ENCODE measurements at regions not wholly inside any gene's neighbourhood (a gene's known extent, or its start where the extent isn't known, plus 50 kb on each side); places are given as distances from the start of the nearest gene placed in this dataset.

DNA sequence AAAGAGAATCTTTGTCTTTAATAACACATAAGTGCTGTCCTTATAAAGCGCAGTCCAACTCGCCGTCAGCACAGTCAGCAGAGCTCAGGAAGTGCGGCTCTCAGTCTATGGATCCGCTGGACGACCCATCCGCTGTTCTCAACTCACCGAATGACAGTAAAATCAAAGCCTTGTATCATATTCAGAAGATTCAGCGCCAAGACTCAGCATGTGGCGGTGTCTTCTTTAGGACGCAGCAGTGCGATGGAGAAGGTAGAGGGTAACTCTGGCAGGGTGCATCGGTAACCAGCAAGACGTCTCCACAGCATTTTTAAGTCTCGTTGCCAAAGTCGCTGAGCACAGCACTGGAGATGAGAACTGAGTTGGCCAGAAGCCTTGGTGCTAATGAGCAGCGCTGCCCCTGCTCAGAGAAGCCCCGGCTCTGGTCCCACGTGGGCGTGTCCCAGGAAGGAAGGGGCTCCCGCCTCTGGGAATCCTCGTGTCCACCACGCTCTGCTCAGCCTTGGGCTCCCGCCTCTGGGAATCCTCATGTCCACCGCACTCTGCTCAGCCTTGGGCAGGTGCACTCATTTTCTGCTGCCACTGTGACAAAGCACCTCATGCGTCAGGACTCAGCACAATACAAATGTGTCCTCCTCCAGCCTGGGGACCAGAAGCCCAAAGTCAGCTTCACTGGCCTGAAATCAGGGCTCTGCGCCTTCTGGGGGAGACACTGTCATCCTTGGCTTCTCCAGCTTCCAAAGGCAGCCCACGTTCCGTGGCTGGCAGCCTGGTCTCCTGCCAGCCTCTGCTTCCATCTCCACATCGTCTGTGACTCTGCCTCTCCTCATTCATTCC lies 238.0 kb upstream of the SALL3 start:
- no peaks in the 10 kb centered on the region for H3K4me1 ChIP-seq
- no peaks in the 10 kb centered on the region for H3K36me3 ChIP-seq (ENCODE audit: low read depth, missing control alignments)
- 84 to 85% methylated on average over 26 to 30 of the region's 30 CpGs for WGBS, 2 donors
- intact Hi-C loops (cut with DNase I; ENCODE audit: low total_unique reads), result no loop called here
- DNase-seq, result no peak
- TF ChIP-seq CTCF (IDR thresholded peaks at IDR 0.05) (no peak), POLR2A (IDR thresholded peaks at IDR 0.05) (no peak)
- no peaks in the 10 kb centered on the region for H3K9me3 ChIP-seq
- H3K27me3 ChIP-seq, result no peaks in the 10 kb centered on the region
- H3K27ac ChIP-seq, result no peak overlapping the region
- no peak overlapping the region for H3K4me3 ChIP-seq

DNA sequence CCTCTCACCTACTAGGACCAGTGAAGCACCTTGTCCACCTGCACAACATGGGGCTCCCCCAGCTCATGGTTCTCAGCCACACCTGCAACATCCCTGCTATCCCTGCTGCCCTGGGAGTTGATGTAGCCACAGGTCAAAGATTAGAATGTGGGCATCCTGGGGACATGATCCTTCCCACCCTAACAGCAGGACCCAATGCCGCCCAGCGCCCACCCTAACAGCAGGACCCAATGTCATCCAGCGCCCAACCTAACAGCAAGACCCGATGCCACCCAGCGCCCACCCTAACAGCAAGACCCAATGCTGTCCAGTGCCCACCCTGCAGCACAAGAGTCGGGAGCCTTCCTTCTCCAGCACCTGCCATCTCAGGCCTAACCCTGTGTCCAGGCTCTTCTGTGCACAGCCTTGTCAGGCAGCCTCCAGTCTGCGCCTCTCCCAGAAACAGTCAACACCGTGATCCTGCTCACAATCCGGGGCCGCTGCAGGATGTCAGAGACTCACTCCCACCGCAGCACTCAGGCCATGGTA lies 237.3 kb upstream of the SALL3 start:
- intact Hi-C loops (cut with DNase I; ENCODE audit: low total_unique reads), result no loop called here
- Histone ChIP-seq H3K27me3 (no peaks in the 10 kb centered on the region), H3K4me3 (no peak overlapping the region), H3K27ac (no peak overlapping the region), H3K36me3 (ENCODE audit: low read depth, missing control alignments) (no peaks in the 10 kb centered on the region), H3K4me1 (no peaks in the 10 kb centered on the region), H3K9me3 (no peaks in the 10 kb centered on the region)
- no peak for DNase-seq
- TF ChIP-seq POLR2A (IDR thresholded peaks at IDR 0.05), result no peak
- TF ChIP-seq CTCF (IDR thresholded peaks at IDR 0.05), result no peak
- 88 to 90% methylated on average over 8 to 11 of the region's 11 CpGs for WGBS, 2 donors

DNA sequence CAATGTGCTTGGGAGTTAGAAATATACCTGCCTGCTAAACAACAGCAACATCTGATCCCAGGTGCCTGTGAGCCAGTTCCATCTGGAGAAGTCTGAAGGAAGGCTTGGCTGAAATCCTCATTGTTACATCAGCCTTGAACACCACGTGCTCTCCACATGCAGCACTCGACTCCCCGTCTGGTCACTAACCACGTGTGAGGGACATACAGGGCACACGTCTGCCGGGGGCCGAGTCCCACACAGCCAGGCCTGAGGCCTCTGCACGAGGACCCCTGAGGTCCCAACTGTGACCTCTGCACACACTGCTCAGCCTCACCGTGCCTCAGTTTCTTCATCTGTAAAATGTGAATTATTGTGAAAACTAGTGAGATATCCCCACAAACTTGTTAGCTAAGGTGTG lies 236.5 kb upstream of the SALL3 start:
- intact Hi-C loops (cut with DNase I; ENCODE audit: low total_unique reads), result no loop called here
- TF ChIP-seq CTCF (IDR thresholded peaks at IDR 0.05) (no peak), POLR2A (IDR thresholded peaks at IDR 0.05) (no peak)
- H3K4me1 ChIP-seq, result no peaks in the 10 kb centered on the region
- no peak for DNase-seq
- no peak overlapping the region for H3K27ac ChIP-seq
- no peaks in the 10 kb centered on the region for H3K27me3 ChIP-seq
- no peaks in the 10 kb centered on the region for H3K9me3 ChIP-seq
- WGBS, 2 donors, result 79 to 95% methylated on average over 8 to 9 of the region's 9 CpGs
- no peaks in the 10 kb centered on the region for H3K36me3 ChIP-seq (ENCODE audit: low read depth, missing control alignments)
- no peak overlapping the region for H3K4me3 ChIP-seq

- Histone ChIP-seq H3K36me3 (ENCODE audit: low read depth, missing control alignments) (no peaks in the 10 kb centered on the region), H3K9me3 (no peaks in the 10 kb centered on the region), H3K4me1 (no peaks in the 10 kb centered on the region), H3K27ac (no peak overlapping the region), H3K4me3 (no peak overlapping the region), H3K27me3 (no peaks in the 10 kb centered on the region)
- TF ChIP-seq POLR2A (IDR thresholded peaks at IDR 0.05) (no peak), CTCF (IDR thresholded peaks at IDR 0.05) (no peak)
- WGBS, 2 donors, result 86 to 91% methylated on average over 12 to 17 of the region's 17 CpGs
- DNase-seq, result no peak
- intact Hi-C loops (cut with DNase I; ENCODE audit: low total_unique reads), result no loop called here
These were observed 228.0 kb upstream of the SALL3 start for GRCh38 chr18:78751664-78752063.

GRCh38 chr18:78753240-78753639 lies 226.4 kb upstream of the SALL3 start:
- intact Hi-C loops (cut with DNase I; ENCODE audit: low total_unique reads), result no loop called here
- no peak for TF ChIP-seq POLR2A (IDR thresholded peaks at IDR 0.05)
- no peak for TF ChIP-seq CTCF (IDR thresholded peaks at IDR 0.05)
- no peak overlapping the region for H3K4me3 ChIP-seq
- no peaks in the 10 kb centered on the region for H3K4me1 ChIP-seq
- DNase-seq, result no peak
- no peaks in the 10 kb centered on the region for H3K36me3 ChIP-seq (ENCODE audit: low read depth, missing control alignments)
- 88 to 94% methylated on average over 18 to 23 of the region's 23 CpGs for WGBS, 2 donors
- H3K27me3 ChIP-seq, result no peaks in the 10 kb centered on the region
- H3K9me3 ChIP-seq, result no peaks in the 10 kb centered on the region
- no peak overlapping the region for H3K27ac ChIP-seq
